H9 (cell line): ENCODE measurements at regions not wholly inside any gene's neighbourhood (a gene's known extent, or its start where the extent isn't known, plus 50 kb on each side); places are given as distances from the start of the nearest gene placed in this dataset.

Source experiments
- DNase-seq: peaks from one replicate; pipeline ENCODE4 v3.0.0-alpha.2; 2017
- H2AFZ ChIP-seq: one replicate; pipeline ENCODE4 v1.6.1; 2013; ENCODE audit warnings: mild to moderate bottlenecking, low read length, control low read depth, moderate library complexity
- H2AK5ac ChIP-seq: 2 replicates; pipeline ENCODE4 v1.6.1; 2013; ENCODE audit warnings: low read length, control low read depth, mixed read lengths; ENCODE audit not compliant: insufficient read length
- H2BK120ac ChIP-seq: one replicate; pipeline ENCODE4 v1.6.1; 2013; ENCODE audit warnings: low read depth, mild to moderate bottlenecking, low read length, control low read depth, inconsistent platforms; ENCODE audit not compliant: poor library complexity, severe bottlenecking
- H2BK12ac ChIP-seq: 2 replicates; pipeline ENCODE4 v1.6.1; 2013; ENCODE audit warnings: low read length, control low read depth, mixed read lengths, low read depth; ENCODE audit not compliant: insufficient read length
- H2BK15ac ChIP-seq: 2 replicates; pipeline ENCODE4 v1.6.1; 2013; ENCODE audit warnings: low read depth, low read length, control low read depth
- H2BK20ac ChIP-seq: one replicate; pipeline ENCODE4 v1.6.1; 2013; ENCODE audit warnings: low read depth, mild to moderate bottlenecking, low read length, control low read depth, inconsistent platforms; ENCODE audit not compliant: poor library complexity, severe bottlenecking
- H2BK5ac ChIP-seq: 2 replicates; pipeline ENCODE4 v1.6.1; 2013; ENCODE audit warnings: low read length, control low read depth, mixed read lengths; ENCODE audit not compliant: insufficient read length
- H3K14ac ChIP-seq: 2 replicates; pipeline ENCODE4 v1.6.1; 2013; ENCODE audit warnings: low read length, control low read depth; ENCODE audit not compliant: insufficient read depth
- H3K18ac ChIP-seq: 2 replicates; pipeline ENCODE4 v1.6.1; 2013; ENCODE audit warnings: low read depth, mild to moderate bottlenecking, mixed read lengths, low read length, control low read depth; ENCODE audit not compliant: insufficient read length
- H3K23ac ChIP-seq: 2 replicates; pipeline ENCODE4 v1.6.1; 2013; ENCODE audit warnings: low read length, control low read depth, mixed read lengths, low read depth; ENCODE audit not compliant: insufficient read length
- H3K23me2 ChIP-seq: 2 replicates; pipeline ENCODE4 v1.6.1; 2013; ENCODE audit warnings: low read depth, mild to moderate bottlenecking, mixed read lengths, low read length, control low read depth; ENCODE audit not compliant: insufficient read length, poor library complexity, severe bottlenecking
- H3K27ac ChIP-seq: 2 replicates; pipeline ENCODE4 v1.5.1; 2013; ENCODE audit warnings: low read length, control low read depth, mixed read lengths, low read depth; ENCODE audit not compliant: insufficient read length
- H3K27me3 ChIP-seq: 2 replicates; pipeline ENCODE4 v1.6.1; 2013; ENCODE audit warnings: low read length, control low read depth, inconsistent platforms; ENCODE audit not compliant: insufficient read depth
- H3K4ac ChIP-seq: 2 replicates; pipeline ENCODE4 v1.6.1; 2013; ENCODE audit warnings: low read depth, mild to moderate bottlenecking, control low read depth, inconsistent platforms, low read length, moderate library complexity
- H3K4me1 ChIP-seq: 2 replicates; pipeline ENCODE4 v1.6.1; 2013; ENCODE audit warnings: low read length, control low read depth, inconsistent platforms; ENCODE audit not compliant: insufficient read depth
- H3K4me2 ChIP-seq: 2 replicates; pipeline ENCODE4 v1.6.1; 2013; ENCODE audit warnings: low read length, control low read depth, mixed read lengths; ENCODE audit not compliant: insufficient read length, insufficient read depth
- H3K56ac ChIP-seq: 2 replicates; pipeline ENCODE4 v1.6.1; 2013; ENCODE audit warnings: low read depth, mild to moderate bottlenecking, mixed read lengths, low read length, control low read depth; ENCODE audit not compliant: insufficient read length
- H3K79me1 ChIP-seq: 2 replicates; pipeline ENCODE4 v1.6.1; 2013; ENCODE audit warnings: low read depth, mild to moderate bottlenecking, moderate library complexity, low read length, control low read depth, inconsistent platforms; ENCODE audit not compliant: insufficient read depth, poor library complexity, severe bottlenecking
- H3K79me2 ChIP-seq: 2 replicates; pipeline ENCODE4 v1.6.1; 2013; ENCODE audit warnings: low read length, control low read depth, inconsistent platforms; ENCODE audit not compliant: insufficient read depth
- H3K9ac ChIP-seq: 2 replicates; pipeline ENCODE4 v1.6.1; 2013; ENCODE audit warnings: low read length, control low read depth, mixed read lengths; ENCODE audit not compliant: insufficient read length; ENCODE audit errors: extremely low read depth
- H3K9me3 ChIP-seq: one replicate; pipeline ENCODE4 v1.6.1; 2013; ENCODE audit warnings: low read depth, low read length, inconsistent platforms; ENCODE audit not compliant: control insufficient read depth
- H3T11ph ChIP-seq: one replicate; pipeline ENCODE4 v1.6.1; 2013; ENCODE audit warnings: mild to moderate bottlenecking, low read length, control low read depth, inconsistent platforms
- H4K20me1 ChIP-seq: one replicate; pipeline ENCODE4 v1.6.1; 2013; ENCODE audit not compliant: control insufficient read depth, insufficient read length, insufficient read depth
- H4K5ac ChIP-seq: 2 replicates; pipeline ENCODE4 v1.6.1; 2013; ENCODE audit warnings: low read depth, mild to moderate bottlenecking, mixed read lengths, low read length, control low read depth; ENCODE audit not compliant: insufficient read length
- H4K8ac ChIP-seq: replicated peaks from 2 replicates; pipeline ENCODE4 v1.6.1; 2013; ENCODE audit warnings: low read length, control low read depth, mixed read lengths, low read depth; ENCODE audit not compliant: insufficient read length
- H4K91ac ChIP-seq: 2 replicates; pipeline ENCODE4 v1.6.1; 2013; ENCODE audit warnings: low read depth, mild to moderate bottlenecking, moderate library complexity, mixed read lengths, low read length, control low read depth; ENCODE audit not compliant: insufficient read length
- H3K27ac Mint-ChIP-seq, 3 experiments: 2 replicates in 2 of 3; 3 replicates in 1 of 3; pipeline ENCODE4 v1.8.0; 2020 to 2021; ENCODE audit warnings: mixed read lengths in 3 of 3, mild to moderate bottlenecking in 1 of 3, moderate library complexity in 1 of 3
- H3K27me3 Mint-ChIP-seq: 2 replicates; pipeline ENCODE4 v1.8.0; 2021; ENCODE audit warnings: low read depth, mild to moderate bottlenecking, moderate library complexity, mixed read lengths
- H3K36me3 Mint-ChIP-seq, 3 experiments: 2 replicates in 2 of 3; 3 replicates in 1 of 3; pipeline ENCODE4 v1.8.0; 2020 to 2021; ENCODE audit warnings: low read depth in 3 of 3, mixed read lengths in 3 of 3; ENCODE audit not compliant: insufficient read depth in 1 of 3
- H3K4me1 Mint-ChIP-seq, 2 experiments: 2 replicates each; pipeline ENCODE4 v1.8.0; 2020; ENCODE audit warnings: mixed read lengths in 2 of 2
- H3K4me3 Mint-ChIP-seq, 2 experiments: 2 replicates in 1 of 2; 3 replicates in 1 of 2; pipeline ENCODE4 v1.8.0; 2020 to 2021; ENCODE audit warnings: mild to moderate bottlenecking in 2 of 2, mixed read lengths in 2 of 2, moderate library complexity in 1 of 2
- H3K9me3 Mint-ChIP-seq, 2 experiments: 2 replicates in 1 of 2; 3 replicates in 1 of 2; pipeline ENCODE4 v1.8.0; 2020; ENCODE audit warnings: mild to moderate bottlenecking in 2 of 2, mixed read lengths in 2 of 2, moderate library complexity in 1 of 2
- WGBS: extraction: QIAGEN DNeasy Blood & Tissue Kit; methylation state at CpG from one replicate; pipeline ENCODE4 v1.1.7; 2013; ENCODE audit warnings: missing lambda C conversion rate, low lambda C conversion rate, mixed read lengths; ENCODE audit not compliant: insufficient read length; ENCODE audit errors: extremely low coverage; 5-methylcytosine and 5-hydroxymethylcytosine counted together
- TF ChIP-seq, protein P1 (sequence below): fragments of 200-600 bp; sonication (generic); conservative IDR thresholded peaks from 3 replicates; pipeline ENCODE4 v1.8.0; 2021; ENCODE audit warnings: antibody characterized with exemption, mild to moderate bottlenecking

DNA sequence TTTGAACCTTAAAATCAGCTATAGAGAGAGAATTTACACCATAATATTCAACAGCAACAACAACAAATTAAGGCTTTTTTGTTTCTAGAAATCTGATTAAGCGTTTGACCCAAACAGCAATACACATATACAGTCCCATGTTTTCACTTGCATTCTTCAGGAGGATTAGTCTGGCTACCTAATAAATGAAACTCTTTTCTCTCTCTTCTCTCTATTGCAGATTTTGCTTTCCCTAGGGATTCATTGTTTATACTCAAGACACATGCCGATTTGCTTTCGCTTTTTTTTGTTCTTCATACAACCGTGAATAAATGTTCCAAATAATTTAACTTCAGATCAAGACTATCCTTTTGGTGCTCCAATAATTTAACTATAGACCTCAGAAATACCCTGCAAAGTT, 162.4 kb upstream of the PTBP2 start:
- no peak overlapping the region for H3T11ph ChIP-seq
- no peak overlapping the region for H2BK15ac ChIP-seq
- H3K79me1 ChIP-seq: no peaks in the 10 kb centered on the region
- H3K23ac ChIP-seq: no peak overlapping the region
- H3K18ac ChIP-seq: no peak overlapping the region
- peaks cover 21 to 26% of the 10 kb centered on the region in 2 experiments for H3K9me3 Mint-ChIP-seq
- no peak overlapping the region for H3K4me2 ChIP-seq
- H3K4ac ChIP-seq: no peak overlapping the region
- peak overlapping the region; percentile 87 for H3K27ac ChIP-seq
- no peak overlapping the region for H4K5ac ChIP-seq
- no peaks in the 10 kb centered on the region for H3K27me3 Mint-ChIP-seq
- H4K20me1 ChIP-seq: no peaks in the 10 kb centered on the region
- no peak overlapping the region for H4K91ac ChIP-seq
- H3K4me1 ChIP-seq: peaks cover 8% of the 10 kb centered on the region; the same call in 1 of the 2 replicates
- no peak overlapping the region for H3K56ac ChIP-seq
- TF ChIP-seq, protein P1, sequence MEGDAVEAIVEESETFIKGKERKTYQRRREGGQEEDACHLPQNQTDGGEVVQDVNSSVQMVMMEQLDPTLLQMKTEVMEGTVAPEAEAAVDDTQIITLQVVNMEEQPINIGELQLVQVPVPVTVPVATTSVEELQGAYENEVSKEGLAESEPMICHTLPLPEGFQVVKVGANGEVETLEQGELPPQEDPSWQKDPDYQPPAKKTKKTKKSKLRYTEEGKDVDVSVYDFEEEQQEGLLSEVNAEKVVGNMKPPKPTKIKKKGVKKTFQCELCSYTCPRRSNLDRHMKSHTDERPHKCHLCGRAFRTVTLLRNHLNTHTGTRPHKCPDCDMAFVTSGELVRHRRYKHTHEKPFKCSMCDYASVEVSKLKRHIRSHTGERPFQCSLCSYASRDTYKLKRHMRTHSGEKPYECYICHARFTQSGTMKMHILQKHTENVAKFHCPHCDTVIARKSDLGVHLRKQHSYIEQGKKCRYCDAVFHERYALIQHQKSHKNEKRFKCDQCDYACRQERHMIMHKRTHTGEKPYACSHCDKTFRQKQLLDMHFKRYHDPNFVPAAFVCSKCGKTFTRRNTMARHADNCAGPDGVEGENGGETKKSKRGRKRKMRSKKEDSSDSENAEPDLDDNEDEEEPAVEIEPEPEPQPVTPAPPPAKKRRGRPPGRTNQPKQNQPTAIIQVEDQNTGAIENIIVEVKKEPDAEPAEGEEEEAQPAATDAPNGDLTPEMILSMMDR: no peak
- H2BK12ac ChIP-seq: no peak overlapping the region
- H3K36me3 Mint-ChIP-seq: peaks cover 0 to 30% (median 15%) of the 10 kb centered on the region in 3 experiments; a peak in 6 of 7 replicates
- H4K8ac ChIP-seq: no peak overlapping the region
- H3K79me2 ChIP-seq: no peaks in the 10 kb centered on the region
- no peak overlapping the region for H2BK20ac ChIP-seq
- H3K9me3 ChIP-seq: no peaks in the 10 kb centered on the region
- H3K27ac Mint-ChIP-seq: peak overlapping the region; percentile 97; a peak in 6 of 7 replicates
- no CpG with 5 or more reads among the region's 4 CpGs for WGBS
- no peaks in the 10 kb centered on the region for H3K27me3 ChIP-seq
- no peak overlapping the region for H2AFZ ChIP-seq
- no peak overlapping the region for H2BK5ac ChIP-seq
- no peak overlapping the region for H2AK5ac ChIP-seq
- H3K14ac ChIP-seq: no peak overlapping the region
- H3K9ac ChIP-seq: no peak overlapping the region
- no peak overlapping the region for H3K4me3 Mint-ChIP-seq
- DNase-seq: no peak
- H3K23me2 ChIP-seq: no peaks in the 10 kb centered on the region
- peaks cover 57 to 64% of the 10 kb centered on the region in 2 experiments for H3K4me1 Mint-ChIP-seq
- H2BK120ac ChIP-seq: no peak overlapping the region
